Mucosa of descending colon (tissue), 3 donors: ENCODE measurements at regions not wholly inside any gene's neighbourhood (a gene's known extent, or its start where the extent isn't known, plus 50 kb on each side); places are given as distances from the start of the nearest gene placed in this dataset.

ENCODE experiments used
- ATAC-seq: fragments of 200-7000 bp; cut with Tn5 transposase; one replicate; pipeline ENCODE4 v1.9.1; 2020; ENCODE audit warnings: mild to moderate bottlenecking, moderate library complexity
- DNase-seq, 3 donors: peaks; one replicate each; pipeline ENCODE4 v3.0.0-alpha.2; 2020
- H3K36me3 ChIP-seq: fragments of 200-600 bp; one replicate; pipeline ENCODE4 v1.8.0; 2021; ENCODE audit warnings: low read depth, mild to moderate bottlenecking
- H3K4me1 ChIP-seq: fragments of 200-600 bp; one replicate; pipeline ENCODE4 v1.8.0; 2021; ENCODE audit warnings: low read depth, mild to moderate bottlenecking
- H3K4me3 ChIP-seq: fragments of 200-600 bp; one replicate; pipeline ENCODE4 v1.8.0; 2021; ENCODE audit warnings: mild to moderate bottlenecking
- H3K9me3 ChIP-seq: fragments of 200-600 bp; one replicate; pipeline ENCODE4 v1.8.0; 2021; ENCODE audit warnings: mild to moderate bottlenecking
- CTCF ChIP-seq: fragments of 200-600 bp; IDR thresholded peaks from one replicate; pipeline ENCODE4 v1.8.0; 2022; ENCODE audit warnings: antibody characterized with exemption, mild to moderate bottlenecking
- intact Hi-C, 2 donors: fragments of 100-400 bp; cut with DNase I in 1 of 2; cut with micrococcal nuclease in 1 of 2; formaldehyde crosslinking; loops; one replicate each; pipeline versions ENCODE4 v1.11.0 to v1.11.1; 2022; cut with DNase I, micrococcal nuclease
- donor health status: DM: no; HTN: no; CAD: no; lungs with moderate emphysema.
- donor health status: DM: no; HTN: no; CAD: no.
- donor health status: DM: no; HTN: yes; CAD: no.

- intact Hi-C loops: no loop called here
- Histone ChIP-seq H3K4me3 (no peak overlapping the region), H3K9me3 (no peaks in the 10 kb centered on the region), H3K4me1 (no peaks in the 10 kb centered on the region), H3K36me3 (no peaks in the 10 kb centered on the region)
- no peak for TF ChIP-seq CTCF
- no peak for DNase-seq
- no peak for ATAC-seq
Observed at GRCh38 chr9:13971966-13972655, 341.8 kb downstream of the NFIB start.

GRCh38 chr9:13971415-13971814 is 342.5 kb downstream of the NFIB start:
- DNase-seq (no peak), ATAC-seq (no peak)
- Histone ChIP-seq H3K4me3 (no peak overlapping the region), H3K9me3 (no peaks in the 10 kb centered on the region), H3K4me1 (no peaks in the 10 kb centered on the region), H3K36me3 (no peaks in the 10 kb centered on the region)
- intact Hi-C loops: no loop called here
- no peak for TF ChIP-seq CTCF

- Histone ChIP-seq H3K36me3 (no peaks in the 10 kb centered on the region), H3K4me1 (no peaks in the 10 kb centered on the region), H3K9me3 (no peaks in the 10 kb centered on the region), H3K4me3 (no peak overlapping the region)
- DNase-seq (no peak), ATAC-seq (no peak)
- intact Hi-C loops: no loop called here
- TF ChIP-seq CTCF: no peak
Observed at GRCh38 chr9:13970426-13970825, 343.5 kb downstream of the NFIB start.

- Histone ChIP-seq H3K4me3 (no peak overlapping the region), H3K4me1 (no peaks in the 10 kb centered on the region), H3K36me3 (no peaks in the 10 kb centered on the region), H3K9me3 (no peaks in the 10 kb centered on the region)
- TF ChIP-seq CTCF: no peak
- intact Hi-C loops: no loop called here
- ATAC-seq (no peak), DNase-seq (no peak)
Observed at GRCh38 chr9:13970018-13970417, 343.9 kb downstream of the NFIB start.

- Histone ChIP-seq H3K36me3 (no peaks in the 10 kb centered on the region), H3K4me3 (no peak overlapping the region), H3K4me1 (no peaks in the 10 kb centered on the region), H3K9me3 (no peaks in the 10 kb centered on the region)
- no peak for DNase-seq
- intact Hi-C loops: no loop called here
- no peak for ATAC-seq
- no peak for TF ChIP-seq CTCF
Observed at GRCh38 chr9:13967438-13967837, 346.5 kb downstream of the NFIB start.

- no peaks in the 10 kb centered on the region for H3K4me1 ChIP-seq
- H3K4me3 ChIP-seq: no peak overlapping the region
- no peak for ATAC-seq
- no peak for DNase-seq
- H3K9me3 ChIP-seq: no peaks in the 10 kb centered on the region
- intact Hi-C loops: no loop called here
- TF ChIP-seq CTCF: no peak
- H3K36me3 ChIP-seq: no peaks in the 10 kb centered on the region
Observed at GRCh38 chr9:13967011-13967410, 346.9 kb downstream of the NFIB start.
